ENCODE measurements at regions not wholly inside any gene's neighbourhood (a gene's known extent, or its start where the extent isn't known, plus 50 kb on each side); places are given as distances from the start of the nearest gene placed in this dataset.

DNA sequence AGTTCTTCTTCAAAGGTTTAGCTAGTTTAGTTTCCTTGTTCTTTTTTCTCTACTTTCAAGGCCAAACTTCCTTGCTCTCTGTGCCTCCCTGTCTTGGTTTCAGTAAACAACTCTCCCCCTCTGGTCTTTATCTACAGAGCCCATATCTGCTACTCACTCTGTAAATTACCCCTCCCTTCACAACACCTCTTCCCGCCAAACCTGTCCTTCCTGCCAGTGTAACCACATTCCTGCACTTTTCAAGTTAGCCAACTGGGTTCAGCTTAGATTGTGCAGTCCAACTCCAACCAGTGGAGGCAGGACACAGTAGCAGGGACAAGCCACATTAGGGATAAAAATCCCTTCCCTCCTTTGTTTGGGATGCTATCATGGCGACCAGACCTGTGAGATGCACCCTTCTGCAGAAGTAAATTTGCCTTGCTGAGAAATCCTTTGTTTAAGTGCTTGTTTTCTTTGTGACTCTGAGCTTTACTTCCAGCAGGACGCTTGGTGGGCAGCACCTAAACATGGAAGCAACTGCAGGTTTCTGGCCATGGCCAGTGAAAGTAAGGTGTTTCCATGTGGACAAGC is 706.0 kb downstream of the KCNJ3 start:
- Mint-ChIP-seq H3K36me3 (ENCODE audit: low read depth) (peaks cover 27% of the 10 kb centered on the region), H3K4me1 (no peaks in the 10 kb centered on the region), H3K9me3 (peaks cover 37% of the 10 kb centered on the region), H3K27ac (no peak overlapping the region), H3K27me3 (ENCODE audit: insufficient read depth, low read depth, poor library complexity) (no peaks in the 10 kb centered on the region), H3K4me3 (no peak overlapping the region)
- Histone ChIP-seq H3K36me3 (ENCODE audit: insufficient read depth) (peaks cover 12% of the 10 kb centered on the region; the same call in 1 of the 2 replicates), H4K20me1 (replicated peaks; ENCODE audit: insufficient read depth) (no peaks in the 10 kb centered on the region), H2AFZ (no peak overlapping the region), H3K4me2 (no peak overlapping the region), H3K79me2 (replicated peaks; ENCODE audit: insufficient read depth) (no peaks in the 10 kb centered on the region), H3K27me3 (ENCODE audit: insufficient read depth) (no peaks in the 10 kb centered on the region), H3F3A (replicated peaks; ENCODE audit: low read depth) (no peaks in the 10 kb centered on the region), H3K9me2 (ENCODE audit: insufficient read depth) (no peaks in the 10 kb centered on the region), H3K4me1 (ENCODE audit: insufficient read depth) (no peaks in the 10 kb centered on the region), H3K4me3 (no peak overlapping the region), H3K27ac (ENCODE audit: low read depth) (no peak overlapping the region)
- DNase-seq (ENCODE audit: low spot score) (no peak), ATAC-seq (no peak)
- TF ChIP-seq STAT1 (IDR thresholded peaks at IDR 0.05; ENCODE audit: unreplicated experiment) = no peak
- TF ChIP-seq ZNF462 (CRISPR knock-in tag; IDR thresholded peaks at IDR 0.05) = no peak
- no peak for TF ChIP-seq CREB1 (CRISPR knock-in tag; IDR thresholded peaks at IDR 0.05; ENCODE audit: low read depth)
- TF ChIP-seq EZH2phosphoT487 (IDR thresholded peaks at IDR 0.05; ENCODE audit: unreplicated experiment) = no peak
- TF ChIP-seq EZH2 (IDR thresholded peaks at IDR 0.05; ENCODE audit: low read depth, unreplicated experiment) = no peak
- no peak for TF ChIP-seq NANOG (IDR thresholded peaks at IDR 0.05; ENCODE audit: borderline replicate concordance)
- TF ChIP-seq, protein P1, sequence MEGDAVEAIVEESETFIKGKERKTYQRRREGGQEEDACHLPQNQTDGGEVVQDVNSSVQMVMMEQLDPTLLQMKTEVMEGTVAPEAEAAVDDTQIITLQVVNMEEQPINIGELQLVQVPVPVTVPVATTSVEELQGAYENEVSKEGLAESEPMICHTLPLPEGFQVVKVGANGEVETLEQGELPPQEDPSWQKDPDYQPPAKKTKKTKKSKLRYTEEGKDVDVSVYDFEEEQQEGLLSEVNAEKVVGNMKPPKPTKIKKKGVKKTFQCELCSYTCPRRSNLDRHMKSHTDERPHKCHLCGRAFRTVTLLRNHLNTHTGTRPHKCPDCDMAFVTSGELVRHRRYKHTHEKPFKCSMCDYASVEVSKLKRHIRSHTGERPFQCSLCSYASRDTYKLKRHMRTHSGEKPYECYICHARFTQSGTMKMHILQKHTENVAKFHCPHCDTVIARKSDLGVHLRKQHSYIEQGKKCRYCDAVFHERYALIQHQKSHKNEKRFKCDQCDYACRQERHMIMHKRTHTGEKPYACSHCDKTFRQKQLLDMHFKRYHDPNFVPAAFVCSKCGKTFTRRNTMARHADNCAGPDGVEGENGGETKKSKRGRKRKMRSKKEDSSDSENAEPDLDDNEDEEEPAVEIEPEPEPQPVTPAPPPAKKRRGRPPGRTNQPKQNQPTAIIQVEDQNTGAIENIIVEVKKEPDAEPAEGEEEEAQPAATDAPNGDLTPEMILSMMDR (conservative IDR thresholded peaks at IDR 0.05; ENCODE audit: low read depth in 2 of 2) = no peak
- TF ChIP-seq ETS1 (IDR thresholded peaks at IDR 0.05) = no peak
- TF ChIP-seq, protein P2, sequence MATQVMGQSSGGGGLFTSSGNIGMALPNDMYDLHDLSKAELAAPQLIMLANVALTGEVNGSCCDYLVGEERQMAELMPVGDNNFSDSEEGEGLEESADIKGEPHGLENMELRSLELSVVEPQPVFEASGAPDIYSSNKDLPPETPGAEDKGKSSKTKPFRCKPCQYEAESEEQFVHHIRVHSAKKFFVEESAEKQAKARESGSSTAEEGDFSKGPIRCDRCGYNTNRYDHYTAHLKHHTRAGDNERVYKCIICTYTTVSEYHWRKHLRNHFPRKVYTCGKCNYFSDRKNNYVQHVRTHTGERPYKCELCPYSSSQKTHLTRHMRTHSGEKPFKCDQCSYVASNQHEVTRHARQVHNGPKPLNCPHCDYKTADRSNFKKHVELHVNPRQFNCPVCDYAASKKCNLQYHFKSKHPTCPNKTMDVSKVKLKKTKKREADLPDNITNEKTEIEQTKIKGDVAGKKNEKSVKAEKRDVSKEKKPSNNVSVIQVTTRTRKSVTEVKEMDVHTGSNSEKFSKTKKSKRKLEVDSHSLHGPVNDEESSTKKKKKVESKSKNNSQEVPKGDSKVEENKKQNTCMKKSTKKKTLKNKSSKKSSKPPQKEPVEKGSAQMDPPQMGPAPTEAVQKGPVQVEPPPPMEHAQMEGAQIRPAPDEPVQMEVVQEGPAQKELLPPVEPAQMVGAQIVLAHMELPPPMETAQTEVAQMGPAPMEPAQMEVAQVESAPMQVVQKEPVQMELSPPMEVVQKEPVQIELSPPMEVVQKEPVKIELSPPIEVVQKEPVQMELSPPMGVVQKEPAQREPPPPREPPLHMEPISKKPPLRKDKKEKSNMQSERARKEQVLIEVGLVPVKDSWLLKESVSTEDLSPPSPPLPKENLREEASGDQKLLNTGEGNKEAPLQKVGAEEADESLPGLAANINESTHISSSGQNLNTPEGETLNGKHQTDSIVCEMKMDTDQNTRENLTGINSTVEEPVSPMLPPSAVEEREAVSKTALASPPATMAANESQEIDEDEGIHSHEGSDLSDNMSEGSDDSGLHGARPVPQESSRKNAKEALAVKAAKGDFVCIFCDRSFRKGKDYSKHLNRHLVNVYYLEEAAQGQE (IDR thresholded peaks at IDR 0.05; ENCODE audit: unreplicated experiment) = no peak
- TF ChIP-seq ZNF114 (CRISPR knock-in tag; IDR thresholded peaks at IDR 0.05) = no peak
- no peak for TF ChIP-seq JUNB (IDR thresholded peaks at IDR 0.05; ENCODE audit: unreplicated experiment)
- no peak for TF ChIP-seq POLR2AphosphoS5 (IDR thresholded peaks at IDR 0.05; ENCODE audit: low read depth)
- no peak for TF ChIP-seq ZNF331 (CRISPR knock-in tag; IDR thresholded peaks at IDR 0.05; ENCODE audit: low read depth)

Measured in GM23338 (cell line).